ENCODE measurements at regions not wholly inside any gene's neighbourhood (a gene's known extent, or its start where the extent isn't known, plus 50 kb on each side); places are given as distances from the start of the nearest gene placed in this dataset.
"Not testable (repeated sequence)": the region's sequence is repeated elsewhere in the genome, so short reads cannot be mapped to it uniquely, and the experiment has no call there.

GRCh38 chr10:124262971-124263370, 155.8 kb downstream of the OAT start:
- no peak for DNase-seq

GRCh38 chr10:124262234-124262865, 156.4 kb downstream of the OAT start:
- no peak for DNase-seq

GRCh38 chr10:124259139-124259825, 159.4 kb downstream of the OAT start:
- DNase-seq, result no peak

- DNase-seq, result no peak
These were observed 160.9 kb downstream of the OAT start for GRCh38 chr10:124257781-124258180.

GRCh38 chr10:124256151-124256550, 162.6 kb downstream of the OAT start:
- no peak for DNase-seq

GRCh38 chr10:124255556-124255955, 162.2 kb upstream of the CHST15 start:
- DNase-seq, result no peak

- no peak for DNase-seq
These were observed 161.1 kb upstream of the CHST15 start for GRCh38 chr10:124254490-124254889.

- no peak for DNase-seq
These were observed 159.6 kb upstream of the CHST15 start for GRCh38 chr10:124253006-124253405.

GRCh38 chr10:124252097-124252715, 158.8 kb upstream of the CHST15 start:
- no peak for DNase-seq

GRCh38 chr10:124251317-124252065, 158.1 kb upstream of the CHST15 start:
- DNase-seq, result no peak

GRCh38 chr10:124250506-124250905, 157.1 kb upstream of the CHST15 start:
- no peak for DNase-seq

- no peak for DNase-seq
These were observed 156.5 kb upstream of the CHST15 start for GRCh38 chr10:124249812-124250432.

- DNase-seq, result no peak
These were observed 155.8 kb upstream of the CHST15 start for GRCh38 chr10:124249196-124249595.

- no peak for DNase-seq
These were observed 155.0 kb upstream of the CHST15 start for GRCh38 chr10:124248056-124249045.

- DNase-seq, result no peak
These were observed 152.5 kb upstream of the CHST15 start for GRCh38 chr10:124245806-124246440.

- DNase-seq, result no peak
These were observed 151.8 kb upstream of the CHST15 start for GRCh38 chr10:124245191-124245590.

GRCh38 chr10:124244256-124244877, 151.0 kb upstream of the CHST15 start:
- DNase-seq, result no peak

- no peak for DNase-seq
These were observed 150.3 kb upstream of the CHST15 start for GRCh38 chr10:124243702-124244121.

GRCh38 chr10:124242791-124243190, 149.4 kb upstream of the CHST15 start:
- no peak for DNase-seq

GRCh38 chr10:124242365-124242764, 149.0 kb upstream of the CHST15 start:
- no peak for DNase-seq

GRCh38 chr10:124241510-124241909, 148.1 kb upstream of the CHST15 start:
- not testable (repeated sequence) for DNase-seq

All from CD4-positive, alpha-beta T cell treated with Interleukin-12 subunit alpha and Interleukin-12 subunit beta, for 1 hour (primary cell).